Chondrocyte (in vitro differentiated cells): ENCODE measurements at regions not wholly inside any gene's neighbourhood (a gene's known extent, or its start where the extent isn't known, plus 50 kb on each side); places are given as distances from the start of the nearest gene placed in this dataset.

Source experiments
- DNase-seq: peaks from one replicate; pipeline ENCODE4 v3.0.0; 2021; ENCODE audit warnings: mixed read lengths, low spot score
- H3K27ac Mint-ChIP-seq: one replicate; pipeline ENCODE4 v1.8.0; 2021; ENCODE audit warnings: mild to moderate bottlenecking, moderate library complexity, mixed read lengths; ENCODE audit not compliant: unreplicated experiment
- H3K27me3 Mint-ChIP-seq: 2 replicates; pipeline ENCODE4 v1.8.0; 2021; ENCODE audit warnings: low read depth, mixed read lengths
- H3K36me3 Mint-ChIP-seq: 2 replicates; pipeline ENCODE4 v1.8.0; 2021; ENCODE audit warnings: low read depth, mixed read lengths
- H3K4me1 Mint-ChIP-seq: 2 replicates; pipeline ENCODE4 v1.8.0; 2021; ENCODE audit warnings: low read depth, mild to moderate bottlenecking, mixed read lengths
- H3K4me3 Mint-ChIP-seq: one replicate; pipeline ENCODE4 v1.8.0; 2021; ENCODE audit warnings: mild to moderate bottlenecking, moderate library complexity, mixed read lengths; ENCODE audit not compliant: unreplicated experiment
- H3K9me3 Mint-ChIP-seq: 2 replicates; pipeline ENCODE4 v1.8.0; 2021; ENCODE audit warnings: low read depth, mixed read lengths
- CTCF ChIP-seq: fragments of 200-600 bp; sonication (generic); IDR thresholded peaks from 2 replicates; pipeline ENCODE4 v1.5.0; 2021; ENCODE audit warnings: antibody characterized with exemption, mild to moderate bottlenecking, moderate library complexity

DNA sequence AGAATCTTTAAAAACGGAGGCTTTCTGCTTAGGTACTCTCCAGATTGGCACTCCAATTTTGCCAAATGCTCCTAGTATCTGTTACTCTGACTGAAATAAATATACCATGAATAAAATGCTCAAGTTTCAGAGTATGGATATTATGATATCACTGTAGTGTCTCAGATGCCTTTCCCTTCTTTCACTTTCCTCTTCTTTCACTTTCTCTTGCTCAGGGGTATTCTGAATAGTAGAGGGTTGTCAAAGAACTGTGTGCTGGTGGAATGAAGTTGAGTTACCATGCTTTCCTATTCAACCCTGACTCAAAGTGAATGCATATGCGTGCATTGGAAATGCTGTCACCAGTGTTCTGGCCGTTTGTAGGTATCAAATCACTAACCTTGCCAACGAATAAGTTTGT lies 1015.2 kb upstream of the FANCL start:
- DNase-seq: no peak
- Mint-ChIP-seq H3K27me3 (peaks cover 2% of the 10 kb centered on the region), H3K4me3 (no peak overlapping the region), H3K27ac (no peak overlapping the region), H3K36me3 (no peaks in the 10 kb centered on the region), H3K9me3 (no peaks in the 10 kb centered on the region), H3K4me1 (no peaks in the 10 kb centered on the region)
- TF ChIP-seq CTCF: no peak

GRCh38 chr2:59254279-59254678 lies 1013.2 kb upstream of the FANCL start:
- Mint-ChIP-seq H3K9me3 (no peaks in the 10 kb centered on the region), H3K4me1 (peaks cover 8% of the 10 kb centered on the region), H3K4me3 (no peak overlapping the region), H3K36me3 (no peaks in the 10 kb centered on the region), H3K27me3 (peaks cover 10% of the 10 kb centered on the region), H3K27ac (no peak overlapping the region)
- no peak for TF ChIP-seq CTCF
- no peak for DNase-seq

GRCh38 chr2:59250307-59250677 lies 1009.2 kb upstream of the FANCL start:
- no peak overlapping the region for H3K4me3 Mint-ChIP-seq
- peaks cover 15% of the 10 kb centered on the region for H3K27me3 Mint-ChIP-seq
- no peaks in the 10 kb centered on the region for H3K9me3 Mint-ChIP-seq
- DNase-seq: no peak
- H3K27ac Mint-ChIP-seq: no peak overlapping the region
- no peaks in the 10 kb centered on the region for H3K36me3 Mint-ChIP-seq
- no peak for TF ChIP-seq CTCF
- peaks cover 8% of the 10 kb centered on the region for H3K4me1 Mint-ChIP-seq

DNA sequence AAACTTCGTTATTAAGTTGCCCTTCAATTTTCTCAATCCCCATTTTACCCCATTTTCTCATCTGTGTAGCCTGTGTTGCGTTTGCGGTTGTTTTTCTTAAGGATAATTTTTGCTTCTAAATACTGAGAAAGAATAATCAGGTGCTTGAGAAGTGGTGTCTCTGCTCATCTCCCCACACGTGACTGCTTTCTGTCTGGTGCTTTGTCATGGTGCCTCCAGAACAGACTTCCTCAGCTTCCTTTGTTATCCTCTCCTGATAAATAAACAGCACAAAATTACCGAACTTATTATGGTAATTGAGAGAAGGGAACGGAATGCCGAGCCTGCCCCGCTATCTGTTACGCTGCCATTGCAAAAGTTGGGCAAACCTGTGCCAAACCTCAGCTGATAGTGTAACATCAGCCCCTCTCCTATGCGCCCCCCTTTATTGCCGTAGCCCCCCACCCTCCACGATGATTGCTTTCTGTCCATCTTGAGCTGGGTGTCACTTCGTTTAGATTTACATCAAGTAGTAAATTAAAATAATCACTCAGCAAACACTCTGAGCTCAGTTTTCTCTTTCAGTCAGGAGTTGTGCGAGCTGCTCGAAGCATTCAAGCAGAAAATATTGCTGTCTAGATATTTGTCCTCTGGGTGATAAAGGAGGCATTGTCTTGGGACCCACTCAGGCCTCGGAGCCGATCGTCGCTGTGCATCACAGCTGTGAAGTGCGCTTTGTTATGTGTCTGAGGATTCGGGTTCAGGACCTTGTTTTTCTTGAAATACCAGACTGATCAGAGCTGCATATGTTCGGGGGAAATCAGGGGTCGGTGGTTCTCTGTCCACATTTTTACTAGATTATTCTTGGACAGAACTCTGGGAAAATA lies 1008.5 kb upstream of the FANCL start:
- no peak for TF ChIP-seq CTCF
- Mint-ChIP-seq H3K27ac (no peak overlapping the region), H3K9me3 (no peaks in the 10 kb centered on the region), H3K4me3 (no peak overlapping the region), H3K4me1 (peaks cover 8% of the 10 kb centered on the region), H3K27me3 (peaks cover 17% of the 10 kb centered on the region), H3K36me3 (no peaks in the 10 kb centered on the region)
- no peak for DNase-seq

GRCh38 chr2:59239146-59239545 lies 998.0 kb upstream of the FANCL start:
- H3K36me3 Mint-ChIP-seq: no peaks in the 10 kb centered on the region

More at GRCh38 chr2:59239146-59239545, 998.0 kb upstream of the FANCL start:
- H3K9me3 Mint-ChIP-seq: no peaks in the 10 kb centered on the region
- no peaks in the 10 kb centered on the region for H3K4me1 Mint-ChIP-seq
- H3K27me3 Mint-ChIP-seq: peaks cover 10% of the 10 kb centered on the region
- H3K4me3 Mint-ChIP-seq: no peak overlapping the region
- no peak overlapping the region for H3K27ac Mint-ChIP-seq
- TF ChIP-seq CTCF: no peak
- DNase-seq: no peak
